ENCODE measurements at regions not wholly inside any gene's neighbourhood (a gene's known extent, or its start where the extent isn't known, plus 50 kb on each side); places are given as distances from the start of the nearest gene placed in this dataset.

- whole genome bisulfite sequencing (ENCODE audit: low lambda C conversion rate): 97% methylated on average over 4 of the region's 4 CpGs
- H3K27ac ChIP-seq (ENCODE audit: low read depth in 2 of 2, low read length in 1 of 2): no peak overlapping the region
- CTCF ChIA-PET: no interaction called here
These were observed 151.6 kb upstream of the SYT1 start for GRCh38 chr12:78712834-78713481.

More at GRCh38 chr12:78712834-78713481, 151.6 kb upstream of the SYT1 start:
- H3K79me2 ChIP-seq (ENCODE audit: insufficient read depth): no peaks in the 10 kb centered on the region
- TF ChIP-seq RFX5 (IDR thresholded peaks at IDR 0.05; ENCODE audit: low read length): no peak
- no peak for TF ChIP-seq RCOR1 (IDR thresholded peaks at IDR 0.05; ENCODE audit: low read length)
- TF ChIP-seq NRF1 (IDR thresholded peaks at IDR 0.05; ENCODE audit: low read depth, low read length): no peak
- no peak for TF ChIP-seq SMC3 (IDR thresholded peaks at IDR 0.05; ENCODE audit: low read depth, low read length)
- TF ChIP-seq CTCF (IDR thresholded peaks at IDR 0.05): no peak
- TF ChIP-seq ZBTB33 (IDR thresholded peaks at IDR 0.05; ENCODE audit: borderline replicate concordance, low read depth): no peak
- TF ChIP-seq MXI1 (IDR thresholded peaks at IDR 0.05; ENCODE audit: low read depth, low read length): no peak
- TF ChIP-seq PBX3 (IDR thresholded peaks at IDR 0.05): no peak
- TF ChIP-seq FOXJ3 (CRISPR knock-in tag; IDR thresholded peaks at IDR 0.05): no peak
- TF ChIP-seq GABPA (IDR thresholded peaks at IDR 0.05; ENCODE audit: low read depth): no peak
- TF ChIP-seq POLR2AphosphoS5 (IDR thresholded peaks at IDR 0.05; ENCODE audit: low read depth, low read length): no peak
- TF ChIP-seq JUND (IDR thresholded peaks at IDR 0.05): no peak
- no peak for TF ChIP-seq EP300 (IDR thresholded peaks at IDR 0.05; ENCODE audit: borderline replicate concordance in 1 of 2, low read depth in 1 of 2, low read length in 1 of 2)
- no peak overlapping the region for H3K9ac ChIP-seq
- H3K27me3 ChIP-seq (ENCODE audit: insufficient read depth): no peaks in the 10 kb centered on the region
- H3K4me2 ChIP-seq: no peak overlapping the region
- no peaks in the 10 kb centered on the region for H3K9me3 ChIP-seq
- no peaks in the 10 kb centered on the region for H3K9me2 ChIP-seq
- H3K4me3 ChIP-seq (ENCODE audit: low read depth in 2 of 2, low read length in 1 of 2): no peak overlapping the region
- POLR2A ChIA-PET: no interaction called here
- H3F3A ChIP-seq (replicated peaks; ENCODE audit: insufficient read depth): no peaks in the 10 kb centered on the region
- no peak overlapping the region for H2AFZ ChIP-seq (ENCODE audit: low read depth)
- H3K36me3 ChIP-seq (replicated peaks in 1 of 2; ENCODE audit: control insufficient read depth in 1 of 2, insufficient read depth in 2 of 2, low read length in 1 of 2): no peaks in the 10 kb centered on the region
- H3K4me1 ChIP-seq (ENCODE audit: control insufficient read depth in 1 of 2, insufficient read depth in 2 of 2, low read depth in 1 of 2, low read length in 1 of 2): peaks cover 0 to 2% of the 10 kb centered on the region in 2 experiments; a peak in 1 of 4 replicates
- DNase-seq: no peak
- no peaks in the 10 kb centered on the region for H4K20me1 ChIP-seq (ENCODE audit: insufficient read depth)
